ENCODE measurements at regions not wholly inside any gene's neighbourhood (a gene's known extent, or its start where the extent isn't known, plus 50 kb on each side); places are given as distances from the start of the nearest gene placed in this dataset.

DNA sequence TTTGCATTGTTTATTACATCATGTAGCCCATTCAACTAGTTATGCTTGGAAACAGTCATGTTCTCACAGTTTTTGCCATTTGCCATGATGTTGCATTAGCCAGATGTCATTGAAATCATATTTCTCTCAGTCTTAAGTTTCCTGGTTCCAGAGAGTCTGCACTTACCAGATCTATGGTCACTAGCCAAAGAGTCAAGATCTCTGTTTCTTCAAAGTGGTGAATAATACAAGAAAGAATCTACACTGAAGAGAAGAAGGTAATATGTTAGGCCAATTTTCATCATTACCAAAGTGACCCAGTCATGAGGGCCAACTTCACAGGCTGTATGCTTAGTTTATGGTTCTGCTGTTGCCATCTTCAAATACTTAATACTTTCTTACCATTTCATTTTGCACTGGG is 89.0 kb upstream of the PHYHIPL start:
- TF ChIP-seq, protein P1, sequence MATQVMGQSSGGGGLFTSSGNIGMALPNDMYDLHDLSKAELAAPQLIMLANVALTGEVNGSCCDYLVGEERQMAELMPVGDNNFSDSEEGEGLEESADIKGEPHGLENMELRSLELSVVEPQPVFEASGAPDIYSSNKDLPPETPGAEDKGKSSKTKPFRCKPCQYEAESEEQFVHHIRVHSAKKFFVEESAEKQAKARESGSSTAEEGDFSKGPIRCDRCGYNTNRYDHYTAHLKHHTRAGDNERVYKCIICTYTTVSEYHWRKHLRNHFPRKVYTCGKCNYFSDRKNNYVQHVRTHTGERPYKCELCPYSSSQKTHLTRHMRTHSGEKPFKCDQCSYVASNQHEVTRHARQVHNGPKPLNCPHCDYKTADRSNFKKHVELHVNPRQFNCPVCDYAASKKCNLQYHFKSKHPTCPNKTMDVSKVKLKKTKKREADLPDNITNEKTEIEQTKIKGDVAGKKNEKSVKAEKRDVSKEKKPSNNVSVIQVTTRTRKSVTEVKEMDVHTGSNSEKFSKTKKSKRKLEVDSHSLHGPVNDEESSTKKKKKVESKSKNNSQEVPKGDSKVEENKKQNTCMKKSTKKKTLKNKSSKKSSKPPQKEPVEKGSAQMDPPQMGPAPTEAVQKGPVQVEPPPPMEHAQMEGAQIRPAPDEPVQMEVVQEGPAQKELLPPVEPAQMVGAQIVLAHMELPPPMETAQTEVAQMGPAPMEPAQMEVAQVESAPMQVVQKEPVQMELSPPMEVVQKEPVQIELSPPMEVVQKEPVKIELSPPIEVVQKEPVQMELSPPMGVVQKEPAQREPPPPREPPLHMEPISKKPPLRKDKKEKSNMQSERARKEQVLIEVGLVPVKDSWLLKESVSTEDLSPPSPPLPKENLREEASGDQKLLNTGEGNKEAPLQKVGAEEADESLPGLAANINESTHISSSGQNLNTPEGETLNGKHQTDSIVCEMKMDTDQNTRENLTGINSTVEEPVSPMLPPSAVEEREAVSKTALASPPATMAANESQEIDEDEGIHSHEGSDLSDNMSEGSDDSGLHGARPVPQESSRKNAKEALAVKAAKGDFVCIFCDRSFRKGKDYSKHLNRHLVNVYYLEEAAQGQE (IDR thresholded peaks at IDR 0.05) = no peak
- no peak for TF ChIP-seq RCOR1 (IDR thresholded peaks at IDR 0.05; ENCODE audit: low read depth, low read length)
- no peak for TF ChIP-seq CEBPB (IDR thresholded peaks at IDR 0.05)
- TF ChIP-seq, protein P2, sequence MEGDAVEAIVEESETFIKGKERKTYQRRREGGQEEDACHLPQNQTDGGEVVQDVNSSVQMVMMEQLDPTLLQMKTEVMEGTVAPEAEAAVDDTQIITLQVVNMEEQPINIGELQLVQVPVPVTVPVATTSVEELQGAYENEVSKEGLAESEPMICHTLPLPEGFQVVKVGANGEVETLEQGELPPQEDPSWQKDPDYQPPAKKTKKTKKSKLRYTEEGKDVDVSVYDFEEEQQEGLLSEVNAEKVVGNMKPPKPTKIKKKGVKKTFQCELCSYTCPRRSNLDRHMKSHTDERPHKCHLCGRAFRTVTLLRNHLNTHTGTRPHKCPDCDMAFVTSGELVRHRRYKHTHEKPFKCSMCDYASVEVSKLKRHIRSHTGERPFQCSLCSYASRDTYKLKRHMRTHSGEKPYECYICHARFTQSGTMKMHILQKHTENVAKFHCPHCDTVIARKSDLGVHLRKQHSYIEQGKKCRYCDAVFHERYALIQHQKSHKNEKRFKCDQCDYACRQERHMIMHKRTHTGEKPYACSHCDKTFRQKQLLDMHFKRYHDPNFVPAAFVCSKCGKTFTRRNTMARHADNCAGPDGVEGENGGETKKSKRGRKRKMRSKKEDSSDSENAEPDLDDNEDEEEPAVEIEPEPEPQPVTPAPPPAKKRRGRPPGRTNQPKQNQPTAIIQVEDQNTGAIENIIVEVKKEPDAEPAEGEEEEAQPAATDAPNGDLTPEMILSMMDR (IDR thresholded peaks at IDR 0.05) = no peak
- TF ChIP-seq HEYL (CRISPR knock-in tag; IDR thresholded peaks at IDR 0.05) = no peak
- TF ChIP-seq POLR2A (IDR thresholded peaks at IDR 0.05; ENCODE audit: low read length) = no peak
- TF ChIP-seq MAZ (IDR thresholded peaks at IDR 0.05; ENCODE audit: borderline replicate concordance, low read depth, low read length) = no peak
- TF ChIP-seq CBX2 (IDR thresholded peaks at IDR 0.05; ENCODE audit: borderline replicate concordance, low read depth) = no peak
- TF ChIP-seq ESRRA (IDR thresholded peaks at IDR 0.05; ENCODE audit: borderline replicate concordance, low read length) = no peak
- TF ChIP-seq, protein P3, sequence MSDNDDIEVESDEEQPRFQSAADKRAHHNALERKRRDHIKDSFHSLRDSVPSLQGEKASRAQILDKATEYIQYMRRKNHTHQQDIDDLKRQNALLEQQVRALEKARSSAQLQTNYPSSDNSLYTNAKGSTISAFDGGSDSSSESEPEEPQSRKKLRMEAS (IDR thresholded peaks at IDR 0.05) = no peak
- no peak for TF ChIP-seq CHD2 (IDR thresholded peaks at IDR 0.05; ENCODE audit: low read length, partially characterized antibody)
- no peak for TF ChIP-seq SREBF2 (IDR thresholded peaks at IDR 0.05)
